PC-3 (cell line): ENCODE measurements at regions not wholly inside any gene's neighbourhood (a gene's known extent, or its start where the extent isn't known, plus 50 kb on each side); places are given as distances from the start of the nearest gene placed in this dataset.
A peak's percentile ranks its signal among the peaks of the same experiment; 100 is the strongest.

Experiments used
- ATAC-seq: fragments of 200-7000 bp; cut with Tn5 transposase; 2 replicates; pipeline ENCODE4 v1.9.1; 2020; ENCODE audit warnings: mild to moderate bottlenecking, moderate library complexity
- BruUV-seq: library from RNA; stranded (reverse); fragments of 400-500 nt; replicated peaks from 2 replicates; lab custom pipeline; 2021; lab: Mats Ljungman, UMichigan
- CTCF ChIA-PET: fragments of 300-600 bp; sonication (Branson Sonifier 250); formaldehyde crosslinking; loops from one replicate; lab custom pipeline; 2022; ENCODE audit warnings: antibody characterized with exemption; lab: Charles Lee
- POLR2A ChIA-PET: fragments of 300-600 bp; sonication (Branson Sonifier 250); formaldehyde crosslinking; loops from one replicate; lab custom pipeline; 2022; ENCODE audit warnings: antibody characterized with exemption; ENCODE audit not compliant: unreplicated experiment; lab: Charles Lee
- DNase-seq: peaks from one replicate; pipeline ENCODE4 v3.0.0-alpha.2; 2015
- H2AFZ ChIP-seq: fragments of 300-600 bp; sonication (generic); 2 replicates; pipeline ENCODE4 v1.6.0; 2016; ENCODE audit warnings: antibody characterized with exemption, low read length
- H3F3A ChIP-seq: fragments of 300-600 bp; sonication (generic); one replicate; pipeline ENCODE4 v1.6.0; 2017; ENCODE audit warnings: antibody characterized with exemption, low read length, control low read depth, mild to moderate bottlenecking; ENCODE audit not compliant: unreplicated experiment
- H3K27ac ChIP-seq: fragments of 300-600 bp; sonication (generic); 2 replicates; pipeline ENCODE4 v1.5.1; 2016; ENCODE audit warnings: mild to moderate bottlenecking, low read length
- H3K27me3 ChIP-seq: fragments of 300-600 bp; sonication (generic); 2 replicates; pipeline ENCODE4 v1.6.1; 2016; ENCODE audit warnings: low read length, mixed read lengths
- H3K36me3 ChIP-seq: fragments of 300-600 bp; sonication (generic); 2 replicates; pipeline ENCODE4 v1.6.1; 2016; ENCODE audit warnings: low read depth, mixed run types, low read length, mixed read lengths
- H3K4me1 ChIP-seq: fragments of 300-600 bp; sonication (generic); 2 replicates; pipeline ENCODE4 v1.5.1; 2016; ENCODE audit warnings: low read length; ENCODE audit not compliant: insufficient read depth
- H3K4me2 ChIP-seq: fragments of 300-600 bp; sonication (generic); 2 replicates; pipeline ENCODE4 v1.6.0; 2016; ENCODE audit warnings: low read length
- H3K4me3 ChIP-seq: fragments of 300-600 bp; sonication (generic); 2 replicates; pipeline ENCODE4 v1.5.1; 2016; ENCODE audit warnings: mild to moderate bottlenecking, low read length, mixed read lengths
- H3K79me2 ChIP-seq: fragments of 300-600 bp; sonication (generic); 2 replicates; pipeline ENCODE4 v1.6.1; 2017; ENCODE audit warnings: low read length, mixed read lengths
- H3K9ac ChIP-seq: fragments of 300-600 bp; sonication (generic); 2 replicates; pipeline ENCODE4 v1.6.0; 2016; ENCODE audit warnings: mild to moderate bottlenecking, low read length
- H3K9me2 ChIP-seq: fragments of 300-600 bp; sonication (generic); replicated peaks from 2 replicates; pipeline ENCODE4 v1.6.1; 2016; ENCODE audit warnings: mixed run types, low read length, mixed read lengths
- H3K9me3 ChIP-seq: fragments of 300-600 bp; sonication (generic); 2 replicates; pipeline ENCODE4 v1.6.1; 2016; ENCODE audit warnings: low read length, mixed read lengths
- H4K20me1 ChIP-seq: fragments of 300-600 bp; sonication (generic); 2 replicates; pipeline ENCODE4 v1.6.1; 2016; ENCODE audit warnings: low read length, mixed read lengths
- EZH2 ChIP-seq: fragments of 300-600 bp; sonication (generic); IDR thresholded peaks from one replicate; pipeline ENCODE4 v1.6.1; 2017; ENCODE audit warnings: antibody characterized with exemption, mild to moderate bottlenecking, low read length; ENCODE audit not compliant: unreplicated experiment
- EZH2phosphoT487 ChIP-seq: fragments of 300-600 bp; sonication (generic); IDR thresholded peaks from 2 replicates; pipeline ENCODE4 v1.6.1; 2018; ENCODE audit warnings: mild to moderate bottlenecking, antibody characterized with exemption, low read length, borderline replicate concordance
- intact Hi-C: fragments of 100-400 bp; cut with micrococcal nuclease; formaldehyde crosslinking; loops from 2 replicates; pipeline ENCODE4 v1.9.0; 2023
- TF ChIP-seq, protein P1 (sequence below): fragments of 300-600 bp; sonication (generic); conservative IDR thresholded peaks from 2 replicates; pipeline ENCODE4 v1.5.1; 2017; ENCODE audit warnings: antibody characterized with exemption, low read depth, mild to moderate bottlenecking, low read length

DNA sequence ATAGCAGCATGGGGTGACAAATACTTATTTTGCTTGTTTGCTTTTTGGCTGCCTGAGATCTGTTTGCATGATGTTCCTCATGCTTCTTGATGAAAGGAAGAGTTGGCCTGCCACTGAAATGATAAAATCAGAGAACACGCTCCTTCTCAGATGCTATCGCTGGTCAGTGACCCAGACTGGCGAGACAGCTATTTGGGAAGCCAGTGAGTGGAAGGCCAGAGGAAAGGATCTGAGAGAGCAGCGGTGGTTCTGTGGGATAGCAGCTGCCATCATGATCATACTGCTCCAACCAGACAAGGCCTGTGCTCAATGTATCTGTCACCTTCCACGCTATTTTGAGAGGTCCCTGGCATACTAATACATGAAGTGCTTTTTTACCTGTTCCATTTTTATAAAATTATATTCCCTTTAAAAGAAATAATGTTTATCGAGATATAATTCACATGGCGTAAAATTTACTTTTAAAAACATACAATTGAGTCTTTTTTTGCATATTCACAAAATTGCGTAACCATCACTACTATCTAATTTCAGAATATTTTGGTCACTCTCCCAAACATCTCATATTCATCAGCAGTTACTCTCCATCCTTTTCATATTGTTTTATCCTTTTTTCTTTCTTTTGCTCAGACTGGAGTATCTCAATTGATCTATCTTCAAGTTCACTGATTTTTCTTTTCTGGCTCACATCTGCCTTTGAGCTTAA is 695.1 kb downstream of the TNS3 start:
- no peak overlapping the region for H3K9ac ChIP-seq
- ATAC-seq (no peak), DNase-seq (no peak)
- H3K4me2 ChIP-seq, result no peak overlapping the region
- no peaks in the 10 kb centered on the region for H3K36me3 ChIP-seq
- ChIA-PET CTCF (no interaction called here), POLR2A (interaction anchor here (0.6 kb wide), 1 partner anchor 30 kb away, joined by 3 read pairs; no protein-coding TSS in a partner anchor)
- TF ChIP-seq EZH2 (no peak), EZH2phosphoT487 (no peak)
- TF ChIP-seq, protein P1, sequence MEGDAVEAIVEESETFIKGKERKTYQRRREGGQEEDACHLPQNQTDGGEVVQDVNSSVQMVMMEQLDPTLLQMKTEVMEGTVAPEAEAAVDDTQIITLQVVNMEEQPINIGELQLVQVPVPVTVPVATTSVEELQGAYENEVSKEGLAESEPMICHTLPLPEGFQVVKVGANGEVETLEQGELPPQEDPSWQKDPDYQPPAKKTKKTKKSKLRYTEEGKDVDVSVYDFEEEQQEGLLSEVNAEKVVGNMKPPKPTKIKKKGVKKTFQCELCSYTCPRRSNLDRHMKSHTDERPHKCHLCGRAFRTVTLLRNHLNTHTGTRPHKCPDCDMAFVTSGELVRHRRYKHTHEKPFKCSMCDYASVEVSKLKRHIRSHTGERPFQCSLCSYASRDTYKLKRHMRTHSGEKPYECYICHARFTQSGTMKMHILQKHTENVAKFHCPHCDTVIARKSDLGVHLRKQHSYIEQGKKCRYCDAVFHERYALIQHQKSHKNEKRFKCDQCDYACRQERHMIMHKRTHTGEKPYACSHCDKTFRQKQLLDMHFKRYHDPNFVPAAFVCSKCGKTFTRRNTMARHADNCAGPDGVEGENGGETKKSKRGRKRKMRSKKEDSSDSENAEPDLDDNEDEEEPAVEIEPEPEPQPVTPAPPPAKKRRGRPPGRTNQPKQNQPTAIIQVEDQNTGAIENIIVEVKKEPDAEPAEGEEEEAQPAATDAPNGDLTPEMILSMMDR, result no peak
- no peak overlapping the region for H3K27ac ChIP-seq
- no peaks in the 10 kb centered on the region for H3K9me3 ChIP-seq
- no peaks in the 10 kb centered on the region for H3K9me2 ChIP-seq
- peaks cover 1% of the 10 kb centered on the region; the same call in 1 of the 2 replicates for H3K4me1 ChIP-seq
- H2AFZ ChIP-seq, result no peak overlapping the region
- intact Hi-C loops, result no loop called here
- H3F3A ChIP-seq, result no peaks in the 10 kb centered on the region
- H3K4me3 ChIP-seq, result no peak overlapping the region
- BruUV-seq, result no TSS peak
- no peaks in the 10 kb centered on the region for H3K27me3 ChIP-seq
- H4K20me1 ChIP-seq, result no peaks in the 10 kb centered on the region
- H3K79me2 ChIP-seq, result no peaks in the 10 kb centered on the region

DNA sequence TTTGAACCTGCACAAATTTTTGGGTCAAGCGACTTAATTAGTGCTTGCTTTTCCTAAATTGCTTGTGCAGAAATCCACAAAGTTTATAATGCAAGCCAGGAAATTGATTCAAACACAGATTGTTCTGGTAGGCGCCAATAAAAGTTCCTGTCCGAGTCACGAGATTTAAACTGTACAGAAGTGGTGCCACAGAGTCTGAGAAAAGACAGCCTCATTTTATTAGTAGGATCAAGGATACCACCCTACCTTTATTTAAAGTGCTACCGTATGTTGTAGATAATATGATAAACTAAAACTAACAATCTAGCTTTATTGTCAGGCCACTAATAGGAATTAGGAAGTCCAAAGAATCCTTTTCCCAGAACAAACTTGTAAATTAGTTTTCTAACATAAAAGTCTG is 696.7 kb downstream of the TNS3 start:
- CTCF ChIA-PET, result no interaction called here
- Histone ChIP-seq H3K27me3 (no peaks in the 10 kb centered on the region), H3K36me3 (no peaks in the 10 kb centered on the region), H3K9me3 (no peaks in the 10 kb centered on the region), H3K4me1 (peaks cover 6% of the 10 kb centered on the region), H3K9ac (no peak overlapping the region), H3K27ac (no peak overlapping the region), H3K9me2 (no peaks in the 10 kb centered on the region), H3K4me2 (no peak overlapping the region), H4K20me1 (no peaks in the 10 kb centered on the region), H3K4me3 (no peak overlapping the region), H2AFZ (no peak overlapping the region), H3F3A (no peaks in the 10 kb centered on the region), H3K79me2 (no peaks in the 10 kb centered on the region)
- no peak for ATAC-seq
- POLR2A ChIA-PET, result no interaction called here
- no peak for DNase-seq
- no TSS peak for BruUV-seq
- intact Hi-C loops, result no loop called here
- TF ChIP-seq EZH2phosphoT487 (no peak), EZH2 (no peak)
- TF ChIP-seq, protein P1, result no peak

DNA sequence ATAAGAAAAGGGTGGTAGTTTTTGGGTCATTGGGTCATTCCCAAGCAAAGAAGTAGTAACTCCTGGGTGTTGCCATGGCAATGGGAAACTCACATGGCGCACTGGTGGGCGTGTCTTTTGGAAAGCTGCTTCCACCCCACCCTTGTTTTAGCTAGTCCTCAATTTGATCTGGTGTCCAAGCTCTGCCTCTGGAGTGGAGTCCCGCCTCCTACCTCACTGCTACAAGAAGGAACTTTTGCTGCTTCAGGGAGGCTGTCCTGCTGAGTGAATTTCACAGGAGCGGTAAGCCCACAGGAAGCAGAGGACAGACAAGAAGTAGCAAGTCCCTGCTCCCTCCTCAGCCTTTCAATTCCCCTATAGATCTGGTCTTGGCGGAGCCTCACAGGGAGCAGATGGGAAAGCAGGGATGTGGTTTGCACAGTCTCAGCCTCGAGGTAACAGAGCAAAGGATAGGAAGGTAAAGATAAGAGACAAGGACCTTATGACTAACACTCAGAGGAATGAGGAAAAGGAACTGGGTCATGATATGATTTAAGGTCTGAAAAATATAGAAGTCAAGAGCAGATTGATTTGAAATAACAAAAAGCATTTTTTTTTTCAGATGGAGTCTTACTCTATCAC is 700.3 kb downstream of the TNS3 start:
- no peaks in the 10 kb centered on the region for H3K36me3 ChIP-seq
- peak; percentile 31 for DNase-seq
- ChIA-PET CTCF (no interaction called here), POLR2A (no interaction called here)
- H2AFZ ChIP-seq, result peak overlapping the region; percentile 66
- no TSS peak for BruUV-seq
- intact Hi-C loops, result no loop called here
- TF ChIP-seq, protein P1, result no peak
- TF ChIP-seq EZH2phosphoT487 (no peak), EZH2 (no peak)
- no peak overlapping the region for H3K4me3 ChIP-seq
- H3K27me3 ChIP-seq, result no peaks in the 10 kb centered on the region
- no peaks in the 10 kb centered on the region for H4K20me1 ChIP-seq
- no peaks in the 10 kb centered on the region for H3F3A ChIP-seq
- ATAC-seq, result peak; percentile 49; the same call in 1 of the 2 replicates
- no peaks in the 10 kb centered on the region for H3K79me2 ChIP-seq
- no peaks in the 10 kb centered on the region for H3K9me3 ChIP-seq
- H3K9ac ChIP-seq, result no peak overlapping the region
- no peaks in the 10 kb centered on the region for H3K9me2 ChIP-seq
- H3K27ac ChIP-seq, result no peak overlapping the region
- H3K4me1 ChIP-seq, result peaks cover 6% of the 10 kb centered on the region
- 0 out of 2 replicates have a peak overlapping the region, but pooled peaks have one; percentile 23 for H3K4me2 ChIP-seq
